NCI-H446 treated with DMSO at 0.1 percent for 48 hours (cell line): ENCODE measurements at regions not wholly inside any gene's neighbourhood (a gene's known extent, or its start where the extent isn't known, plus 50 kb on each side); places are given as distances from the start of the nearest gene placed in this dataset.

Experiments used
- DNase-seq: peaks from one replicate; lab custom pipeline; 2025; lab: John Stamatoyannopoulos, UW

- no peak for DNase-seq
Measured at GRCh38 chr5:77844623-77845323, 68.6 kb upstream of the TBCA start.

GRCh38 chr5:77844373-77844622 lies 68.2 kb upstream of the TBCA start:
- DNase-seq: no peak

- no peak for DNase-seq
Measured at GRCh38 chr5:77843570-77844372, 67.6 kb upstream of the TBCA start.

GRCh38 chr5:77842243-77842642 lies 66.1 kb upstream of the TBCA start:
- DNase-seq: no peak

- DNase-seq: no peak
Measured at GRCh38 chr5:77841616-77842015, 65.5 kb upstream of the TBCA start.

- DNase-seq: no peak
Measured at GRCh38 chr5:77840930-77841329, 64.8 kb upstream of the TBCA start.

- DNase-seq: no peak
Measured at GRCh38 chr5:77839691-77840090, 63.6 kb upstream of the TBCA start.

GRCh38 chr5:77832938-77833337 lies 56.8 kb upstream of the TBCA start:
- DNase-seq: no peak

- DNase-seq: no peak
Measured at GRCh38 chr5:77832166-77832770, 56.1 kb upstream of the TBCA start.

- no peak for DNase-seq
Measured at GRCh38 chr5:77828445-77828844, 52.3 kb upstream of the TBCA start.
